OCI-LY3 (cell line): ENCODE measurements at regions not wholly inside any gene's neighbourhood (a gene's known extent, or its start where the extent isn't known, plus 50 kb on each side); places are given as distances from the start of the nearest gene placed in this dataset.

ENCODE experiments used
- H2AFZ ChIP-seq: fragments of 200-600, 300-600 bp; shearing (Covaris generic); 2 replicates; pipeline ENCODE4 v1.6.0; 2014; ENCODE audit warnings: antibody characterized with exemption, low read depth, low read length
- H3K27ac ChIP-seq: fragments of 200-600, 300-600 bp; sonication (generic); 2 replicates; pipeline ENCODE4 v1.5.1; 2014; ENCODE audit warnings: mild to moderate bottlenecking, low read length, moderate library complexity, mixed read lengths
- H3K27me3 ChIP-seq: fragments of 200-600, 300-600 bp; sonication (generic); 2 replicates; pipeline ENCODE4 v1.6.1; 2014; ENCODE audit warnings: low read depth, low read length, mixed read lengths
- H3K36me3 ChIP-seq: fragments of 200-600, 300-600 bp; sonication (generic); replicated peaks from 2 replicates; pipeline ENCODE3; 2014; ENCODE audit warnings: low read depth, low read length, mixed read lengths
- H3K4me1 ChIP-seq: fragments of 300-600, 200-600 bp; sonication (generic); 2 replicates; pipeline ENCODE4 v1.6.1; 2014; ENCODE audit warnings: low read length, mixed read lengths
- H3K4me2 ChIP-seq: fragments of 200-600, 300-600 bp; sonication (generic); 2 replicates; pipeline ENCODE4 v1.6.1; 2014; ENCODE audit warnings: low read length, mixed read lengths
- H3K4me3 ChIP-seq: fragments of 300-600, 200-600 bp; sonication (generic); 2 replicates; pipeline ENCODE4 v1.5.1; 2014; ENCODE audit warnings: antibody characterized with exemption, mild to moderate bottlenecking, low read length, moderate library complexity
- H3K79me2 ChIP-seq: fragments of 300-600, 200-600 bp; shearing (Covaris generic); 2 replicates; pipeline ENCODE4 v1.6.1; 2014; ENCODE audit warnings: mild to moderate bottlenecking, low read length, mixed read lengths
- H3K9ac ChIP-seq: fragments of 300-600, 200-600 bp; shearing (Covaris generic); 2 replicates; pipeline ENCODE4 v1.6.0; 2014; ENCODE audit warnings: mild to moderate bottlenecking, low read length, moderate library complexity
- H3K9me3 ChIP-seq: fragments of 200-600, 300-600 bp; shearing (Covaris generic); 2 replicates; pipeline ENCODE4 v1.6.1; 2014; ENCODE audit warnings: low read length, mixed read lengths; ENCODE audit not compliant: insufficient read depth
- H4K20me1 ChIP-seq: fragments of 200-600, 300-600 bp; sonication (generic); 2 replicates; pipeline ENCODE4 v1.6.1; 2016; ENCODE audit warnings: low read length, mixed read lengths; ENCODE audit not compliant: insufficient read depth
- EZH2phosphoT487 ChIP-seq: fragments of 200-600 bp; shearing (Covaris generic); IDR thresholded peaks from 2 replicates; pipeline ENCODE4 v1.6.1; 2018; ENCODE audit warnings: antibody characterized with exemption, mixed run types, low read depth
- TF ChIP-seq, protein P1 (sequence below): fragments of 200-600, 300-600 bp; sonication (generic); IDR thresholded peaks from 2 replicates; pipeline ENCODE4 v1.5.1; 2014; ENCODE audit warnings: antibody characterized with exemption, low read length, low read depth

DNA sequence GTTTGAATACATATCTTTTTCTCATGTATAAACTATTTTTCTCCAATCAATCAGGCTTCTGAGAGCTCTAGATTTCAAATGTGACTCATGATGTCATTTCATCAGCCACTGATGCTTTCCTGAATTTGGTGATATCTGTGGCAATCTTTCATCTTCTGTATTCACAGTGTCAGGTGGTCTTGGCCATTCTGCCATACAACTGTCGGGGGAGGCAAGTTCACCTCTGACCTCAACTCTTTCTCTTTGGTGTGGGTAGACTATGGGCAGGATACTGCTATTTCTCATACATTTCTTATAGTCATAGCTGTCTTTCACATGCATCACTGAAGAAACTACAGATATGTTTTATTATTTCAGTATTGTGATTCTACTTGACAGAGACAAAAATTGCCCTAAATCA lies 414.1 kb upstream of the MEF2C start:
- Histone ChIP-seq H3K36me3 (no peaks in the 10 kb centered on the region), H3K79me2 (no peaks in the 10 kb centered on the region), H3K27ac (no peak overlapping the region), H3K4me1 (peaks cover 42% of the 10 kb centered on the region), H3K27me3 (no peaks in the 10 kb centered on the region), H3K9me3 (no peaks in the 10 kb centered on the region), H4K20me1 (no peaks in the 10 kb centered on the region), H3K4me2 (no peak overlapping the region), H3K4me3 (no peak overlapping the region), H3K9ac (no peak overlapping the region), H2AFZ (no peak overlapping the region)
- TF ChIP-seq, protein P1, sequence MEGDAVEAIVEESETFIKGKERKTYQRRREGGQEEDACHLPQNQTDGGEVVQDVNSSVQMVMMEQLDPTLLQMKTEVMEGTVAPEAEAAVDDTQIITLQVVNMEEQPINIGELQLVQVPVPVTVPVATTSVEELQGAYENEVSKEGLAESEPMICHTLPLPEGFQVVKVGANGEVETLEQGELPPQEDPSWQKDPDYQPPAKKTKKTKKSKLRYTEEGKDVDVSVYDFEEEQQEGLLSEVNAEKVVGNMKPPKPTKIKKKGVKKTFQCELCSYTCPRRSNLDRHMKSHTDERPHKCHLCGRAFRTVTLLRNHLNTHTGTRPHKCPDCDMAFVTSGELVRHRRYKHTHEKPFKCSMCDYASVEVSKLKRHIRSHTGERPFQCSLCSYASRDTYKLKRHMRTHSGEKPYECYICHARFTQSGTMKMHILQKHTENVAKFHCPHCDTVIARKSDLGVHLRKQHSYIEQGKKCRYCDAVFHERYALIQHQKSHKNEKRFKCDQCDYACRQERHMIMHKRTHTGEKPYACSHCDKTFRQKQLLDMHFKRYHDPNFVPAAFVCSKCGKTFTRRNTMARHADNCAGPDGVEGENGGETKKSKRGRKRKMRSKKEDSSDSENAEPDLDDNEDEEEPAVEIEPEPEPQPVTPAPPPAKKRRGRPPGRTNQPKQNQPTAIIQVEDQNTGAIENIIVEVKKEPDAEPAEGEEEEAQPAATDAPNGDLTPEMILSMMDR = no peak
- no peak for TF ChIP-seq EZH2phosphoT487

DNA sequence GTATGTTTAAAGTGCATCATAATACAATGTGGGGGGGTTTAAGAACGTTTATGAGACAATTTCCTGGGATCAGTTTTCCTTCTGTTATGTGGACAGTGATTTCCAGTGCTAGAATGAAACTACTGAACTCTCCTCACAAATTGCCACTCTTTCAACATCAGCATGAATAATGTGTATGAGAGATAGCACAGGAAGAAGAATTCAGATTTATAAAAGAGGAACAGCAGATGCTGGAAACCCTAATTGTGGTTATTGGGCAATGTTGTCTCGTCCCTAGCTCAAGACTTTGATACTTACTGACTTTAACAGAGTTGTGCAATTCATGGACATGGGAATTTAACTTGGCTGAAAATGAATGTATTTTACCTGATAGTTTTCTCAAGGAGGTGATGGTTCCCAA lies 410.8 kb upstream of the MEF2C start:
- Histone ChIP-seq H3K27me3 (no peaks in the 10 kb centered on the region), H3K4me3 (peak overlapping the region; percentile 12; the same call in 1 of the 2 replicates), H3K9ac (no peak overlapping the region), H4K20me1 (no peaks in the 10 kb centered on the region), H3K4me1 (peaks cover 23% of the 10 kb centered on the region), H3K27ac (peak overlapping the region; percentile 4; the same call in 1 of the 2 replicates), H3K36me3 (no peaks in the 10 kb centered on the region), H3K9me3 (no peaks in the 10 kb centered on the region), H3K79me2 (no peaks in the 10 kb centered on the region), H3K4me2 (peak overlapping the region; percentile 53), H2AFZ (no peak overlapping the region; the same call in 1 of the 2 replicates)
- TF ChIP-seq EZH2phosphoT487 = no peak
- TF ChIP-seq, protein P1 = no peak

DNA sequence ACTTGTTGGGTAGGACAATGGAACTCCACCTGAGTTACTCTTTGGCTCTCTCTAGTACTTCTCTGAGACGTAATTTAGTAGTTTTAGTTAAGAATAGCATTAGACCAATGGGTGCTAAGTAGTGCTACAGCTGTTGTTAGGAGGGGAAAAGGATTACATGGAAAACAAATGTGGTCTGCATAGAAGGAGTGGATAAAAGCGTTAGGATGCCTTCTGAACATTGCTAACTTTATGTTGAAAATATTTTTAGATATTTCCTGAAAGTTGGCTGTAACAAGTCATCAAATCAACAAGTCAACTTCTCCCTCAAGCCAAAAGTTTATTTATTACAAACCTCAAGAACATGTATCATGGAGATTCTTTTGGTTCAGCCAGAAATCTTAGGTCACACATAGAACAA lies 409.5 kb upstream of the MEF2C start:
- Histone ChIP-seq H4K20me1 (no peaks in the 10 kb centered on the region), H2AFZ (no peak overlapping the region), H3K4me3 (no peak overlapping the region), H3K9me3 (no peaks in the 10 kb centered on the region), H3K27ac (no peak overlapping the region), H3K79me2 (no peaks in the 10 kb centered on the region), H3K27me3 (no peaks in the 10 kb centered on the region), H3K9ac (no peak overlapping the region), H3K36me3 (no peaks in the 10 kb centered on the region), H3K4me2 (no peak overlapping the region), H3K4me1 (peaks cover 23% of the 10 kb centered on the region)
- no peak for TF ChIP-seq EZH2phosphoT487
- TF ChIP-seq, protein P1 = no peak

DNA sequence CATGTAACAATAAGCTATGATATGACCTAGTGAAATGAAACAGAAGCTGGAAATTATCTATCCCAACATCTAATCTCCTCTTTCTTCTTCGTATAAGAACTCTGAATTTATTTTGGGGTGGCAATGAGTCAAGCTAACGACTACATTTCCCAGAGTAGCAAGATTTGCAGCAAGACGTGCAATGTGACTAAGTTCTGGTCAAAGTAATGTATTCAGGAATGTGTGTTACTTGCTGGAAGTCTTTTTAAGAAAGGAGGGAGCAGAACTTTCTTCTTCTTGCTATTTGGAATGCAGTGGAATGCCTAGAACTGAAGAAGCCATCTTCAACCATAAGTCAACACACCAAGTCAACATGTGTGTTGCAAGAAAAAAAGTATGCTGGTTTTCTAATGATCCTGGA lies 406.6 kb upstream of the MEF2C start:
- TF ChIP-seq EZH2phosphoT487 = no peak
- TF ChIP-seq, protein P1 = no peak
- no peaks in the 10 kb centered on the region for H3K36me3 ChIP-seq
- H2AFZ ChIP-seq = no peak overlapping the region
- peaks cover 17% of the 10 kb centered on the region for H3K4me1 ChIP-seq
- no peaks in the 10 kb centered on the region for H3K9me3 ChIP-seq
- H4K20me1 ChIP-seq = no peaks in the 10 kb centered on the region
- H3K27ac ChIP-seq = no peak overlapping the region
- H3K79me2 ChIP-seq = no peaks in the 10 kb centered on the region
- H3K4me3 ChIP-seq = no peak overlapping the region
- no peak overlapping the region for H3K4me2 ChIP-seq
- no peaks in the 10 kb centered on the region for H3K27me3 ChIP-seq
- H3K9ac ChIP-seq = no peak overlapping the region
